ENCODE measurements at regions not wholly inside any gene's neighbourhood (a gene's known extent, or its start where the extent isn't known, plus 50 kb on each side); places are given as distances from the start of the nearest gene placed in this dataset.

DNA sequence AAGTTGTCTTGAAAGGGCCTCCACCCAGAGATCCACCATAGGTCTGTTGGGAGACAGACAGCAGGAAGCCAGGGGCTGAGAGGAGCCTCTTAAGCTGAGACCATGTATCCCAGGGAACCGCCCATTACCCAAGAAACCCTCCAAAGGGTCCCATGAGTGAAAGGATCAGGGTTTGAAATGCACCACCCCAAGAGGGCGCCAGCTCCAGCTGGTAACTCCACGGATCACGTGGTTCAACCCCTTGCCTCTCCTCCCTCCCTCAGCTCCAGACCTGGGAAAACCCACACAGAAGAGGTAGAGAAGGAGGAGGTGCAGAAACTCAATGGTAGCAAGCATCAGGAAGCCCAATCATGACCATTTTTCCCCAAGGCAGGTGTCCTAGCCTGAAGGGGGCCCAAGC lies 148.7 kb downstream of the AIPL1 start:
- intact Hi-C loops (cut with micrococcal nuclease) (no loop called here), dilution Hi-C loops (cut with MboI; ENCODE audit: extremely low pct_ligation_motif_present, low sequenced_read_pairs) (no loop called here)
- Histone ChIP-seq H3K79me2 (ENCODE audit: control insufficient read depth, insufficient read depth, low read length) (no peaks in the 10 kb centered on the region), H4K20me1 (replicated peaks; ENCODE audit: control insufficient read depth, extremely low read depth, insufficient read depth, low read length) (no peaks in the 10 kb centered on the region), H2AFZ (ENCODE audit: low read depth, low read length) (no peak overlapping the region), H3K27me3 (ENCODE audit: control insufficient read depth in 2 of 2, insufficient read depth in 2 of 2, low read length in 2 of 2) (peaks cover 2 to 9% of the 10 kb centered on the region in 2 experiments), H3K9ac (replicated peaks; ENCODE audit: extremely low read depth, insufficient read depth, low read length) (no peak overlapping the region), H3K4me1 (ENCODE audit: control insufficient read depth, extremely low read depth, insufficient read depth, low read length) (no peaks in the 10 kb centered on the region), H3K9me1 (replicated peaks; ENCODE audit: control insufficient read depth, extremely low read depth, insufficient read depth, low read length) (no peaks in the 10 kb centered on the region), H3K27ac (ENCODE audit: insufficient read depth, low read depth, low read length) (no peak overlapping the region), H3K9me3 (replicated peaks; ENCODE audit: control insufficient read depth, insufficient read depth, low read length) (no peaks in the 10 kb centered on the region), H3K4me2 (ENCODE audit: insufficient read depth, low read length) (no peak overlapping the region), H3K4me3 (replicated peaks in 1 of 3; ENCODE audit: insufficient read depth in 1 of 3, low read depth in 1 of 3, low read length in 3 of 3) (no peak overlapping the region), H3K36me3 (ENCODE audit: control insufficient read depth in 2 of 2, extremely low read depth in 1 of 2, insufficient read depth in 2 of 2, low read length in 2 of 2) (no peaks in the 10 kb centered on the region)
- BruUV-seq (replicated peaks): no TSS peak
- DNase-seq (ENCODE audit: low read depth, low spot score) (no peak), FAIRE-seq (no peak)
- TF ChIP-seq POLR2AphosphoS5 (IDR thresholded peaks at IDR 0.05; ENCODE audit: insufficient read depth, low read depth, low read length): no peak
- TF ChIP-seq, protein P1, sequence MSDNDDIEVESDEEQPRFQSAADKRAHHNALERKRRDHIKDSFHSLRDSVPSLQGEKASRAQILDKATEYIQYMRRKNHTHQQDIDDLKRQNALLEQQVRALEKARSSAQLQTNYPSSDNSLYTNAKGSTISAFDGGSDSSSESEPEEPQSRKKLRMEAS (IDR thresholded peaks at IDR 0.05; ENCODE audit: insufficient read depth, insufficient read length): no peak
- TF ChIP-seq MYC (IDR thresholded peaks at IDR 0.05; ENCODE audit: low read depth, low read length): no peak
- no peak for TF ChIP-seq EZH2 (IDR thresholded peaks at IDR 0.05; ENCODE audit: borderline replicate concordance, low read depth, low read length, severe bottlenecking)
- TF ChIP-seq JUN (IDR thresholded peaks at IDR 0.05; ENCODE audit: borderline replicate concordance, insufficient read depth, insufficient read length, low read depth): no peak
- TF ChIP-seq, protein P2, sequence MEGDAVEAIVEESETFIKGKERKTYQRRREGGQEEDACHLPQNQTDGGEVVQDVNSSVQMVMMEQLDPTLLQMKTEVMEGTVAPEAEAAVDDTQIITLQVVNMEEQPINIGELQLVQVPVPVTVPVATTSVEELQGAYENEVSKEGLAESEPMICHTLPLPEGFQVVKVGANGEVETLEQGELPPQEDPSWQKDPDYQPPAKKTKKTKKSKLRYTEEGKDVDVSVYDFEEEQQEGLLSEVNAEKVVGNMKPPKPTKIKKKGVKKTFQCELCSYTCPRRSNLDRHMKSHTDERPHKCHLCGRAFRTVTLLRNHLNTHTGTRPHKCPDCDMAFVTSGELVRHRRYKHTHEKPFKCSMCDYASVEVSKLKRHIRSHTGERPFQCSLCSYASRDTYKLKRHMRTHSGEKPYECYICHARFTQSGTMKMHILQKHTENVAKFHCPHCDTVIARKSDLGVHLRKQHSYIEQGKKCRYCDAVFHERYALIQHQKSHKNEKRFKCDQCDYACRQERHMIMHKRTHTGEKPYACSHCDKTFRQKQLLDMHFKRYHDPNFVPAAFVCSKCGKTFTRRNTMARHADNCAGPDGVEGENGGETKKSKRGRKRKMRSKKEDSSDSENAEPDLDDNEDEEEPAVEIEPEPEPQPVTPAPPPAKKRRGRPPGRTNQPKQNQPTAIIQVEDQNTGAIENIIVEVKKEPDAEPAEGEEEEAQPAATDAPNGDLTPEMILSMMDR (IDR thresholded peaks at IDR 0.05; ENCODE audit: extremely low read depth in 1 of 2, insufficient read depth in 1 of 2, low read depth in 1 of 2, low read length in 2 of 2): no peak
- TF ChIP-seq POLR2A (IDR thresholded peaks at IDR 0.05; ENCODE audit: low read depth, low read length): no peak
- no peak for TF ChIP-seq FOS (IDR thresholded peaks at IDR 0.05; ENCODE audit: borderline replicate concordance, insufficient read depth, low read length)
- no peak for TF ChIP-seq GATA2 (IDR thresholded peaks at IDR 0.05; ENCODE audit: insufficient read depth, insufficient read length, low read depth, low read length)
- CTCF ChIA-PET: interaction anchor here (1.2 to 1.3 kb wide), 3 partner anchors 8 to 225 kb away, joined by 3 to 5 read pairs (median 3); no protein-coding TSS in a partner anchor
- POLR2A ChIA-PET: no interaction called here
